HFF-Myc (cell line): ENCODE measurements at regions not wholly inside any gene's neighbourhood (a gene's known extent, or its start where the extent isn't known, plus 50 kb on each side); places are given as distances from the start of the nearest gene placed in this dataset.

Source experiments
- DNase-seq: peaks from one replicate; pipeline ENCODE4 v3.0.0-alpha.2; 2011; ENCODE audit warnings: low read depth; ENCODE audit errors: extremely low read depth
- H3K4me3 ChIP-seq: replicated peaks from 2 replicates; pipeline ENCODE4 v1.5.1; 2011; ENCODE audit warnings: low read depth, mild to moderate bottlenecking, control low read depth, low read length
- CTCF ChIP-seq: IDR thresholded peaks from 2 replicates; pipeline ENCODE4 v1.5.1; 2012; ENCODE audit warnings: mild to moderate bottlenecking, low read depth, low read length, control low read depth; ENCODE audit errors: missing control alignments

DNA sequence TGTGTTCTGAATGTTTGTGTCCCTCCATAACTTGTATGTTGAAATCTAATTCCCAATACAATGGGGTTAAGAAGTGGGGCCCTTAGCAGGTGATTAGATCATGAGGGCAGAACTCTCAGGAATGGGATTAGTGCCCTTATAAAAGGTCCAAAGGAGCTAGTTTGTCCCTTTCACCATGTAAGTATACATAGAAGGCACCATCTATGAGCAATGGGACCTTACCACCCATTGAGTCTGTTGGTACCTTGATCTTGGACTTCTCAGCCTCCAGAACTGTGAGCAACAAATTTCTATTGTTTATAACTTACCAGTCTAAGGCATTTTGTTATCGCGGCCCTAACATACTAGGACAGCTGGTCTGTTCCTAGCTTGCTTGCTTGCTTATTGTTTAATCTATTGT lies 106.3 kb downstream of the MYCN start:
- no peak for DNase-seq
- H3K4me3 ChIP-seq: no peak overlapping the region
- TF ChIP-seq CTCF: no peak

DNA sequence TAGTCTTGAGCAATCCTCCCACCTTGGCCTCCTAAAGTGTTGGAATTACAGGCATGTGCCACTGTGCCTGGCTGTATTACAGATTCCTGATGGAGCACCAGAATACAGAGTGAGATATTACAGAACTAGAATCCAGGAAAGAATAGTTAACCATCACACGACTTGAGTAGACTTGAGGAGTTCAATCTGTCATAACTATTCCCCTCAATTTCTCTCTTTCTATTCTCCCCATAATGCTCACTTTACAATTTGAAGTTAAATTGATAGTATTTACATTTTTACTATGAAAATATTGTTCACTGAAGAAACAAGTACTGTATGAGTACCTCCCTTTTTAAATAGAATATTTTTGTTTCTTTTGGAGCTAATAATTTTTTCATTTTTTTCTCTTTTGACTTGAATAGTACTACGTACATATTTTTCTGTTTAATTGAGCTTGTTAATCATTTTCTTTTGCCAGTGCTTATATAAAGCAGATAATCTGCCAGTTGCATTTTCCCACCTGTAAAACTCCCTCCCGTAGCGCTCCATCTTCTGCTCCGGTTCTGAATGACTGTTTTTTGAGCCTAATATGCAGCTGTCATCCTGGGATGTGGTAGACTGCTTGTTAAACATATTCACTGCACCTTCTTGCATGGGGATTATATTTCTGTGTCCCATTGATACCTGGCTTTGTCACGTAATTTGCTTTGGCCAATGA lies 105.5 kb downstream of the MYCN start:
- no peak overlapping the region for H3K4me3 ChIP-seq
- no peak for DNase-seq
- no peak for TF ChIP-seq CTCF

DNA sequence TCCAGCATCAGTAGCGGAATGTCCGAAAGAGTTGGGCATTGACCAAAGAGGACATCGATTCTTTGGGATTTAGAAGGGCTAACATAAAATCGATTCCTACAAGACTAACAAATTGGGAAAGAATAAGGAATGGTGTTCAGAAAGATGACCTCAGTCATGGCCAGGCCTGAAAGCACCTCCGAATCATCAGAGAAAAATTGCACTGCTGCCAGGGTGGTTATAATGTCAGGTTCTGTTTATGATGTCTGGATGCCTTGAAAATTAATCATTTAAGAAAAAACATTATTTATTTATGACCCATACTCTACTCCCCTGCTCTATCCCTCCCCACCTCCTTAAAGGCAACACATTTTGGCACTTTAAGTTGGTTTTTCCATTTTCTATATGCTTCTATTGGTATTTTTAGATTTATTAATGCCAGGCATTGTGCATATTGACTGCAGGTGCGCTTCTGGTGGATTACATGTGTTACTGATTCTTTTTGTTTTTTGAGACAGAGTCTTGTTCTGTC lies 104.7 kb downstream of the MYCN start:
- no peak overlapping the region for H3K4me3 ChIP-seq
- no peak for DNase-seq
- no peak for TF ChIP-seq CTCF

DNA sequence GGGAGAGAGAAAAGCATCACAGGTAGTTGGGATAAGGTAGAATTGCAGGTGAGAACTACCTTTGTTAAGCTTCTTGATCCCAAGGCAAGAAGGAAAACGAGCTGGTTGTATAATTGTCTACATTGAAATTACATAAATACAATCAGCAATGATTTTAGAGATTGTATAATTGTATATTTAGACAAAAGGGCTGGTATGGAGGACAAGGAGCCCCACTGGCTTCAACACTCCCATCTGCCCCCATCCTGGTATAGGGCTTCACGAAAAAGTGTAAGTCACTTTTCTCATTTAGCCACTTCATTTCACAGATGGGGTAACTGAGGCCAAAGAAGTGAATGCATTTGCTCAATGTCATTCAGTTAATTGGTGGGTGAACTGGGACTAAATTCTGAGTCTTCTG lies 103.3 kb downstream of the MYCN start:
- TF ChIP-seq CTCF: no peak
- no peak overlapping the region for H3K4me3 ChIP-seq
- DNase-seq: no peak

DNA sequence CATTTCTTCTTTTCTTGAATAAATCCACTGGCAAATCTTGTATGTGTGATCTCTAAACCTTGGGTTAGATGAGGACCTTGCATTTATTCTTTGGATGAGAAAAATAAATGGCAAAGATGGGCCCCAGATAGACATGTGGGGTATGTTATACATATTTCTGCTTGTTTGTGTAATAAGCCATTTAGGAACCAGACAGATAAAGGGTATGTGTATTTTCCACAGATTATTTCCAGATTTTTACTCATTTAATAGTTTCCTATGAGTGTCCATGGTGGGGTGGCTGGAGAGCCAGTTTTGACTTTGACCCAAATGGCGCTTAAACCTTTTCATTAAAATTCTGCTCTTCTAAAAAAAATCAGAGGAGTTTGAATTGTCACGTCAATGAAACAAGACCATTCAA lies 102.8 kb downstream of the MYCN start:
- H3K4me3 ChIP-seq: no peak overlapping the region
- no peak for DNase-seq
- no peak for TF ChIP-seq CTCF

DNA sequence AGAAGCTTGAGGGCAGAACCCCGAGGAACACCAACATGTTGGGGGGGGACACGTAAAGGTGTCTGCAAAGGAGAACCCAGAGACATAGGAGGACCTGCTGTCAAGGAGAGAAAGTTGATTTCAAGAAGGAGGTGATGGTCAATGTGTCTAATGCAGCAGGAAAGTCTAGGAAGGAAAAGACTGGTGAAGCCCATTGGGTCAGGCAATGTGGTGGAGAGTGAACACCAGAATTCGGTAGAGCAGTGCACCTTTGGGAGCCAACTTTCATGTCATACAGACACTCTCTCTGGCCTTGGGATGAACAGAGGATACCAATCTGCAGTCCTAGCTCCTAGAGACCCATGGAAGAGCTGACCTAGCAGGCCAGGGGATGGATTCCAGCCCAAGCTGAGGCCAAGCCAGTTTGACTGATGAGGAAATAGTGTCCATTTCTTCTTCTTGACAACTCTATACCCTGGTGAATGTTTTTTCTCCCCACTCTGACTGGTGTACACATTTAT lies 101.9 kb downstream of the MYCN start:
- H3K4me3 ChIP-seq: no peak overlapping the region
- DNase-seq: no peak
- no peak for TF ChIP-seq CTCF
